GM19438 (cell line): ENCODE measurements at regions not wholly inside any gene's neighbourhood (a gene's known extent, or its start where the extent isn't known, plus 50 kb on each side); places are given as distances from the start of the nearest gene placed in this dataset.

ENCODE experiments used
- ATAC-seq: cut with Tn5 transposase; IDR thresholded peaks from one replicate; pipeline ENCODE4 v1.9.1; 2021; ENCODE audit warnings: low read depth; ENCODE audit not compliant: unreplicated experiment

- ATAC-seq = no peak
Measured at GRCh38 chr20:19073584-19074218, 138.7 kb upstream of the SLC24A3 start.

- ATAC-seq = no peak
Measured at GRCh38 chr20:19074356-19074755, 138.1 kb upstream of the SLC24A3 start.

GRCh38 chr20:19074828-19075516 lies 137.5 kb upstream of the SLC24A3 start:
- ATAC-seq = peak; percentile 39

- ATAC-seq = no peak
Measured at GRCh38 chr20:19077370-19078220, 134.8 kb upstream of the SLC24A3 start.

GRCh38 chr20:19078448-19079373 lies 133.7 kb upstream of the SLC24A3 start:
- no peak for ATAC-seq

DNA sequence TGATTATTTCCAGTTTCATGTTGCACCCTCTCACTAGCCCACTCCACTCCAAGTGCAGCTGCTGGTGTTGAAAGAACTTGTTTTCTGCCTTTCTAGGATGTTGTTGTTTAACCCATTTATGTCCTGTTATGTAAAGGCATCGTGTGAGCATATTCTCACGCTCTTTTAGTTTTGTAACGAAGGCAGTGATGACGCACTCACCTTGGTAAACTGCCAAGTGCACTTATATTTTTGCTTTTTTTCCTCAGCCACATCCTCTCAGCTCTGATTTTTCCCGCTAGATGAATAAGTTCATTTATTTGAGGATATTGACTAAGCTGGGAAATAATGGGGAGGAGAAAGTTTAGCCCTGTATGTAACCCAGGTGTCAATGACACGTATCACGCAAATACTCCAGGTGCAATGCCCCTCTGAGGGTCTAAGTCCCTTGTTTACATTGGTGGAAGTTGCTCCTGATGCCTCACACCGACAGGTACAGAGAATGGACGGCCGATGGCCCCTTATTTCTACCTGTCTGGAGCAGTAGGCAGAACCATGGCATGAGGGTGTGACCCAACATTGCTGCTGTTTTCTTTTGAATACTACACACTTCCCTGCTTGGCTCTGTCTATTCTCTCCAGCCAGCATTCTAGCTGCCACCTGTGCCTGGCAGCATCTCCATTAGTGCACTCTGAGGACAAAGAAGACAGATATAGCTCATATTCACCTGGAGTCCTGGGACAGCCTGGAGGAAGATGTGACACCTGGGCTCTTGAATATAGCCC lies 132.7 kb upstream of the SLC24A3 start:
- ATAC-seq = no peak

- ATAC-seq = no peak
Measured at GRCh38 chr20:19081937-19082336, 130.5 kb upstream of the SLC24A3 start.

DNA sequence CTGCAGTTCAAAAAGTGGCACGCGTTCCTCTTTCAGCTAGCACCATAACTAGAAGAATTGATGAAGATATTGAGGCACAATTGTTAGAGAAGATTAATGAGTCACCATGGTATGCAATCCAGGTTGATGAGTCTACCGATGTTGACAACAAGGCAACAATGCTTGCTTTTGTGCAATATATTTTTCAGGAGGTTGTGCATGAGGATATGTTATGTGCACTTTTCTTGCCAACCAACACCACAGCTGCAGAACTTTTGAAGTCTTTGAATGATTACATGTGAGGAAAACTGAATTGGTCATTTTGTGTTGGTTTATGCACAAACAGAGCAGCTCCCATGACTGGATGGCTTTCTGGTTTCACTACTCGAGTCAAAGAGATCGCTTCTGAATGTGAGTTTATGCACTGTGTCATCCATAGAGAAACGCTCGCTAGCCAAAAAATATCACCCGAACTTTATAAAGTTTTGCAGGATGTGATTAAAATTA lies 129.3 kb upstream of the SLC24A3 start:
- ATAC-seq = no peak

DNA sequence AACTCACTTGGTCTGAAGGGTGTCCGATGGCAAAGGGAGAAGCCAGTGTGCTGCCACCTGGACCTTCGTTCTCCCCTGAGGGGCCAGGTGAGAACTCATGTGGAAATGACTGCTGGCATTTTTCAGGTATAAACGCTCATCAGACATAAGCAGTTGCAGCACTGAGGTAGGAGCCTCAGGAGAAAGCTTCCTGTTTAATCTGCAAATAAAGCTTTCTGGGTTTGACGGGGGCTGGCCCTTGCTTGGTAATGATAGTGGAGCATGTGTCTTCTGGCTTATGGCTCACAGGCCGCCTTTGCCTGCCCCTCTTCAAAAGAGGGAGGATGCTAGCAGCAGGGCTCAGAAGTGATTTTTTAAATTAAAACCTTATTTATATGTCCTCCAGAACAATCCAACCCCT lies 122.1 kb upstream of the SLC24A3 start:
- no peak for ATAC-seq

DNA sequence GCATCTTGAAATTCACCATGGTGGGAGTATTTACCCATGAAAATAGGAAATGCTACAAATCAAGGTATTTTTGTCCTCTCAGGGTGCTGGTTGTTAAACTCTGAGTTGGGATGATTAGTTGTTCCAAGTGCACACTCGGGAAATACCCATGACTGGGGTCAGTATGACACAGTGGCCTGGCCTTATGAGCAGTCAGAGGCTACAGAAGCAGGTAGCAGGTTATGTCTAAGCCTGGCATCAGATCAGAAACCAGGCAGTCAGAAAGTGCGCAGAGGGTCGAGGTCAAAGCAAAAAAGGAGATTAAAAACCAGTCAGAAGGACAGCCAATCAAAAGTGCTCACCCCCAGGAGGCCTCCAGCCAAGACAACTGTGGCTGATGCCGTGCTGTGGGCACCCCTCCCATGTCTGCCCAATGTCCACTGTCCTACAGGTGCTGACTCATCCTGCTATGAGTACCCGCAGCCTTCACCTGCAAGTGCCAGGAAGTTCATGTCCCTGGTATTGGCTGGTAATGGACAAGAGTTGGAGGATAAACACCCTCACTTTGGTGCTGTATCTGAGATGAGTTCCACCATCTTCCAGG lies 117.4 kb upstream of the SLC24A3 start:
- ATAC-seq = no peak

DNA sequence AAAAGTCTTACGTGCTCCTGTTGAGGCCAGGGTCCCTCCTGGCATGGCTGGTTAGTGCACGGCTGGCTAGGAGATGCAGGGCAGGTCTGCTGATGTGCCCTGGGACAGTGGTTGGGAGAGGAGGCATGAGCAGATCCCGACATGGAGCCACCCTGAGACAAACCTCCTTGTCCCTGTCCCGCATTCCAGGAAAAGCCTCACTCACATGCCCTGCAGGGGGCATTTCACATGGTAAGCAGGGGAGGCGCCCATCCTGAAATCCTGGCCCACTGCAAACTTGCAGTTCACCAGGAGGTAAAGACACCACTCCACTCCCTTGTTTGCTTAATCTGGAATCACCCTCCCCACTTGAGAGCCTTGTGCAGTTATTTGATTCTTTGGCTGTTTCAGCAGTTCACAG lies 116.7 kb upstream of the SLC24A3 start:
- ATAC-seq = no peak

GRCh38 chr20:19096843-19097242 lies 115.6 kb upstream of the SLC24A3 start:
- ATAC-seq = no peak

- no peak for ATAC-seq
Measured at GRCh38 chr20:19098117-19098516, 114.3 kb upstream of the SLC24A3 start.

DNA sequence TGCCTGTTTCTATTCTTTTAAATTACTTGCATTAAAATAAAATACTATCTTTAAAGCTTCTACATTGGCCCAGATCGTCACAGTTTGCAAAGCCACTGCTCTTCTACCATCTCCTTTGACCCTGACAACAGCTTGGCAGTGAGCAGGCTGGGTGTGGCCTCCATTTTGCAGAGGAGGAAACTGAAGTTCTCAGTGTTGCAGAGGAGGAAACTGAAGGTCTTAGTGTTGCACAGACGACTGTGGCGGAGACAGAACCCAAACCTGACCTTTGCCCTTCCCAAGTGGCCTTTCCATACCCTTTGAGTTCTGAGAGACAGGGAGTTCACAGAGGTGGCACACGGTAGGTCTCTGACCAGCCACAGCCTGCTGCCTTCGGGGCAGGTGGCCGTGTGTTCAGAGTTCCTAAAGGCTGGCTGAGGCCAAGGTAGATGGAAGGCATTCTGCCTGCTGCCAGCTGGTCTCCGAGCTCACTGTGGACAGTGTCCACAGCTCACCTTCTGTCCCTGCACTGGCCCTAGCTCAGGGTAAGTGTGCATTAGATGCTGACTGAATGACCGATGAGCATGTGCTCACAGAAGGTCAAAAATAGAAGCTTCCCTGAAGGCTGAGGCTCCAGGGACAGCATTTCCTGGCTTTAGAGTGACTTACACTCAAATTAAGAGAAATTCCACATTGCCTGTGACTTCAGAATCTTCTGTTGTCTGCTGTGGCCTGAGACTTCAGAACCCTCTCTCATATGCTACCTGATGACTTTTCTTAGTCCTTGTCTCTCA lies 113.5 kb upstream of the SLC24A3 start:
- no peak for ATAC-seq

DNA sequence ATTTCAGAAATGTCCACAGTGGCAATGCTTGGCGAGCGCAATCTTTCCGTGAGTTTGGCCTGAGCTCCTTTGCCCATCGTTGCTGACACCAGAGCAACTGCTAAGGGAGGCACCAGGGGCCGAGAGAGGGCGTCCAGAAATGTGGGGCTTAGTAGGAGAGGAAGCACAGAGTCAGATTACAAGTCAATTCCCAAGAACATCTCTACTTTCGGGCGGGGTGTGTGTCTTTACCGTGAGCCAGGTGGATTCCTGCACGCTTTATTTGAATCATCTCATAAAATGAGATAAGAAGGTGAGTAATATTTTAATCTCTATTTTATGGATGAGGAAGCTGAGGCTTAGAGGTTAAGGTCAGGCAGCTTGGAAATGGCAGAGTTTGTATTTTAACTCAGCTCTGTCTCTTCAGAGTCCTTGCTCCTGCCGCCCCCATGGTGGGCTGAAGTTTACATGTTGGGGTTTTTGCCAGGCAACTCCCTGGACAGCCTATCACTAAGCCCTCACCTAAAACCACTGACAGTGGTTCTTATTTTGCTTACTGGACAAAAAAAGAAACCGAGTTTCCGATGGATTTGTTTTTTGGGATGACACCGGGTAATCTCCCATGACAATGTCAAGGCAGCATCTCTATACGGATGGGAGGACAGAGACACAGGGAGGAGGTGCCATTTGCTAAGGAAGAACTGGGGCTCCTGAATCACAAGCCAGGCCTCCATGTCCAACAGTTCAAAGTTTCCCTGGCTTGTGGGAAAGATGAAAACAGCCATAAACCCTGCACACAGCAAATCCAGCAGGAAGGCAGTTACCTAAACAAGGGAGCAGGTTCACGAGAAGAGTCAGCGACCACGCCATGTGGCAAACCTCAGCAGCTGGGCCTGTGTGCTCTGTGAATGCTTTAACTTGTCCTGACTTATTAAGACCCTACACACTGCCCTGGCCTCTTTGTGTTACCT lies 112.6 kb upstream of the SLC24A3 start:
- ATAC-seq = no peak

- ATAC-seq = no peak
Measured at GRCh38 chr20:19100975-19101374, 111.5 kb upstream of the SLC24A3 start.

GRCh38 chr20:19104186-19104585 lies 108.3 kb upstream of the SLC24A3 start:
- ATAC-seq = no peak
